22Rv1 (cell line): ENCODE measurements at regions not wholly inside any gene's neighbourhood (a gene's known extent, or its start where the extent isn't known, plus 50 kb on each side); places are given as distances from the start of the nearest gene placed in this dataset.

ENCODE experiments used
- CTCF ChIP-seq: fragments of 450-650 bp; IDR thresholded peaks from 2 replicates; pipeline ENCODE4 v1.5.1; 2017; ENCODE audit warnings: mild to moderate bottlenecking
- ZFX ChIP-seq: fragments of 450-650 bp; IDR thresholded peaks from 2 replicates; pipeline ENCODE4 v1.6.1; 2017; ENCODE audit warnings: antibody characterized with exemption, borderline replicate concordance

- TF ChIP-seq CTCF (no peak), ZFX (no peak)
Measured at GRCh38 chr2:34547900-34548299, 948.8 kb upstream of the FAM98A start.
